CD4-positive, alpha-beta T cell treated with Interleukin-1 beta for 1 hour (primary cell): ENCODE measurements at regions not wholly inside any gene's neighbourhood (a gene's known extent, or its start where the extent isn't known, plus 50 kb on each side); places are given as distances from the start of the nearest gene placed in this dataset.

ENCODE experiments used
- DNase-seq, 2 donors: peaks; one replicate each; pipeline ENCODE4 v3.0.0-alpha.2; 2020 to 2022

DNA sequence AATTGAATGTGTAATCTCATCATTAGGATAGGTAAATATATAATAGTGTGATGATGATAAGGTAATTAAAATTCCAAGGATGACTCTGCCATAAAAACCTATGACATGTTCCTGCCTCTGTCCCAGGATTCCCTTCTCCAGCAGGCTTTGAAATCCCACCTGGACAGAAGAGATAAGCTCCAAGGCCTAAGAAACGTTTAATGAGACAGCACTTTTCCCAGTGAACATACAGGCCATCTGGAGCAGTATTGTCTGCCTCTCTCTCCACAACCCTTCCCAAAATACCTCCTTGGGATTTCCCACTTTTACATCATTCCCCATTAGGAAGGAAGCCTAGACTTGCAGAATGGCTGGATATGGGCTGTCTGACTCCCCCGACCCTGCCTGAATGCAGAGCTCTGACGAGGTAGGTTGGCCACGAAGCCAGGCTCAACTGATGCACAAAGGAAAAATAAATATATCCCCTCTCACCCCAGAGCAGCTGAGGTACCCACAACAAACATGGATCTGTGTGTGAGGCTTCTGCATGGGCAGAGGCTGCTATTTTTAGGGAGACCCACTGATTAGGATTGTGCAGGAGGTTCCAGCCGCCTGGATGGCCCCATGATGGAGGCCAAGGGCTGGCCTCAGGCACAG, 71.0 kb downstream of the TMPRSS5 start:
- no peak for DNase-seq

DNA sequence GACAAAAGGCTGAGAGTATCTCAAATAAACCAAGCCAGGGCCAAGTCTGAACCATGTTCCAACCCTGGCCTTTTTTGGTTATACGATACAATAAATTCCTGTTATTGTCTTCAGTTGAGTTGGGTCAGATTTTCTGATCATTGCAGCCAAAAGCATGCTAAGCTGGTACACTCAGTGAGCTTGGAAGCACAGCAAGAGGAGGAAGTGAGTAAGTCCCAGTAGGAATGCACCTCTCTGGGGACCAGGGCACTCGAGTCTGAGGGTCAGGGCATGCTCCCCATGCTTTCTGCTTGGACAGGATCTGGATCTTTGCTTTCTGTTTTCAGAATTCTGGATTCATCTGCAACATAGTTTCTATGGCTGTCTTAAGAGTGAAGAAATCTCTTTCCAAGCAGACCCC, 73.1 kb downstream of the TMPRSS5 start:
- no peak for DNase-seq

DNA sequence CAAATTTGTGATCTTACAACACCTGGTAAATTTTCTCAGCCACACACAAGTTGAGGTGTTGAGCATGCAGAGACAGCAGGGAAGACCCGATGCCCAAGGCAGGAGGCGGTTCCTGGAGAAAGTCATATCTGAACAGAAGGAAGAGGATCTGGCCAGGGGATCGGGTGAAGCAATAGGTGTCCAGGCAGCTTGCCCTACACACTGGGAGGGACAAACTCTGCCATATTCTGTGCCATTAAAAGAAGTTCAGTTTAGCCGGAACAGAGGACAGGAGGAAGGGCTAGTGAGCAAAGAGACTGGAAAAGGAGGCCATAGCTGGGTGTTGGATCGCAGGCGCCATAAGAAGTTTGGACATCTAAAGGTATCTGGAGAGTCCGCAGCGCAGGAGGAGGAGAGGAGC, 76.5 kb downstream of the TMPRSS5 start:
- DNase-seq = no peak

DNA sequence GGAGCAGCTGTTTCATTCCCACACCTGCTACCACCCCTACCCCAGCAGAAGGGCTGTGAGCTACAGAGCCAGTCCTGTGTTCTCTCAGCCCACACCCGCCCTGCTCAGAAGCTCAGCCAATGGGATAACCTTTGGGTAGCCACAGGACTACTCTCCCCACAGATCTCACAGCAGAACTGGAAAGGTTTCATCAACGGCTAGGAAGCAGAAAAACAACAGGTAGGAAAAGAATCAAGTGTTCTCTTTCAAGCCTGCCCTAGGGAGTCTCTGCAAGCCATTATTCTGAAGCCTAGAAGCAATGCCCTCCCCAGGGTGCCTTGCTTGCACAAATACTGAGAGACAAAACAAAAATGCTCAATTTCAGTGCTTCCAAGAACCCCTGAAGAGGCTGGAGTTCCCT, 77.2 kb downstream of the TMPRSS5 start:
- no peak for DNase-seq

GRCh38 chr11:113627946-113628345, 78.2 kb downstream of the TMPRSS5 start:
- DNase-seq = no peak

DNA sequence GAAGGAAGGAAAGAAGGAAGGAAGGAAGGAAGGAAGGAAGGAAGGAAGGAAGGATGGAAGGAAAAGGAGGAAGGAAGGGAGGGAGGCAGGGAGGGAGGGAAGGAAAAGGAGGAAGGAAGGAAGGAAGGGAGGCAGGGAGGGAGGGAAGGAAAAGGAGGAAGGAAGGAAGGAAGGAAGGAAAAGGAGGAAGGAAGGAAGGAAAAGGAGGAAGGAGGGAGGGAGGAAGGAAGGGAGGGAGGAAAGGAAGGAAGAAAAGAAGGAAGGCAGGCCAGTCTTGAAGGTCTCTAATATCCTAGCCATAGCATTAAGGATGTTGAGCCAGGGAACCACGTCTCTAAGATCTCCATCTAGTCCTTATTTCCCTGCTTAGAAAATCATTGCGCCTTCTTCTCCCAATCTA, 78.8 kb downstream of the TMPRSS5 start:
- DNase-seq = no peak

GRCh38 chr11:113626736-113627135, 79.4 kb downstream of the TMPRSS5 start:
- DNase-seq = no peak

GRCh38 chr11:113623114-113623513, 83.0 kb downstream of the TMPRSS5 start:
- no peak for DNase-seq

DNA sequence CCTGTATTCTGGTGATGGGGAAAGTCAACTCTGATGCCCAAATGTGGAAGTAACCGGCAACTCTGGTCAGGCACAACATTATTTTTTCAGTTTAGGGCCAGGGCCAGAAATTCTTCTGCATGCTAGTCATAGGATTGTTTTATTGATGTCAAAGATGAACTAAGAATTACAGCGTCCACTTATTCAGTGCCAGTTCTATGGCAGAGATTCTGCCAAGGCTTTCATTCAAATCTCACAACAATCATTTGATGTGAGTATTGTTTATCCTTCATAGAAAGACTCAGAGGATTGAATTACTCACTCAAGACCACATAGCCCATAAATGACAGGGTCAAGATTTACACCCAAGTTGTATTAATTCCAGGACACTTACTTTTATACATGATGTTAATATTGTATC, 87.7 kb downstream of the TMPRSS5 start:
- no peak for DNase-seq

DNA sequence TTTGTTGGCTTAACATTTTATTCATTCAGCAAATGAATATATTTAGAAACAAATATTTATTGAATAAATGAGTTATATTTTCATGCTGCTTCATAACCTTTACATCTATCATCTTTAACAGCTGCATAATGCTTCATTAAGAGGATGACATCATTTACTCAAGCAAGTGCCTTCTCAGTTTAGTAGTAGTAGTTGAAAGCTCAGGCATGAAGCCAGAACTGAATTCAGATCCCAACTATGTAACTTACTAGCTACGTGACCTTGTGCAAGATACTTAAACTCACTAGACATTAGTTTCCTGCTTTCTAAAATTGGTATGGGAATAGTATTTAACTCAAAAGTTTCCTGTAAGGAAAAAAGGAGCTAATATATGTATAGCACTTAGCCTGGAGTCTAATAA, 90.3 kb downstream of the TMPRSS5 start:
- DNase-seq = no peak

- no peak for DNase-seq
Observed at GRCh38 chr11:113615098-113615497, 91.0 kb downstream of the TMPRSS5 start.

DNA sequence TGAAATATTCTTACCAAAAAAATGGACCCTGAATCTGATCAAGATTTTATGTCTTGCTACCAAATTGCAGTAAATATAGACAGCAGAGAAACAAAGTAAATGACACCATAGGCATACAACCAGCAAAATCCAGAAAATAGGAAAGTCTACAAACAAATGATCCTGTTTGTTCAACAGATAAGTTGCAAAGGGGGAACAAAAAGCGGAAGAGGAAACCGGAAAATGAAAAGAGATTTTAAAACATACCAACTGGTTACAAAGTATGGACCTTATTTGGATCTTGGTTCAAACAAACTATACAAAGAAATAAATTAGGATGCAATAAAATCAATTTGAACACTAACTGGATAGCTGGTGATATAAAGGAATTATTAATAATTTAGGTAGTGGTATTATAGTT, 92.0 kb downstream of the TMPRSS5 start:
- DNase-seq = no peak

DNA sequence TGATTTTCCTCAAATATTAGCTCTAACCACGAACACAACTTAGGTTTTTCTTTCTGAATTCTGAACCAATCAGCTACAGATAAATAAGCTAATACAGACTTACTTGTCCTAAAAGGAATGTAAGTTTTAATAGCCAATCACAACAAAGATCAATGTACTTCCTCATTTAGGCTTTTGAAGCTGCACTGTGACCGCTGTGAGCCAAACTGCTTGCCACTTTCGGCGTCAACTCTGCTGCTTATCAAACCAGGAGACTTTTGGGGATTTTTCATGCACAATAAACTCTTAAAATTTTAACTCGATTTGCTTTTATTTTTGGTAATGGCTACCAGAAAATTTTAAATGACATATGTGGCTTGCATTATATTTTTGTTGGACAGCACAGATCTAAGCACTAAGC, 92.5 kb downstream of the TMPRSS5 start:
- no peak for DNase-seq

GRCh38 chr11:113604186-113604585, 101.9 kb downstream of the TMPRSS5 start:
- no peak for DNase-seq

GRCh38 chr11:113603277-113604059, 102.6 kb downstream of the TMPRSS5 start:
- DNase-seq = no peak

- DNase-seq = no peak
Observed at GRCh38 chr11:113602483-113602882, 103.6 kb downstream of the TMPRSS5 start.

- no peak for DNase-seq
Observed at GRCh38 chr11:113596658-113597057, 109.5 kb downstream of the TMPRSS5 start.

DNA sequence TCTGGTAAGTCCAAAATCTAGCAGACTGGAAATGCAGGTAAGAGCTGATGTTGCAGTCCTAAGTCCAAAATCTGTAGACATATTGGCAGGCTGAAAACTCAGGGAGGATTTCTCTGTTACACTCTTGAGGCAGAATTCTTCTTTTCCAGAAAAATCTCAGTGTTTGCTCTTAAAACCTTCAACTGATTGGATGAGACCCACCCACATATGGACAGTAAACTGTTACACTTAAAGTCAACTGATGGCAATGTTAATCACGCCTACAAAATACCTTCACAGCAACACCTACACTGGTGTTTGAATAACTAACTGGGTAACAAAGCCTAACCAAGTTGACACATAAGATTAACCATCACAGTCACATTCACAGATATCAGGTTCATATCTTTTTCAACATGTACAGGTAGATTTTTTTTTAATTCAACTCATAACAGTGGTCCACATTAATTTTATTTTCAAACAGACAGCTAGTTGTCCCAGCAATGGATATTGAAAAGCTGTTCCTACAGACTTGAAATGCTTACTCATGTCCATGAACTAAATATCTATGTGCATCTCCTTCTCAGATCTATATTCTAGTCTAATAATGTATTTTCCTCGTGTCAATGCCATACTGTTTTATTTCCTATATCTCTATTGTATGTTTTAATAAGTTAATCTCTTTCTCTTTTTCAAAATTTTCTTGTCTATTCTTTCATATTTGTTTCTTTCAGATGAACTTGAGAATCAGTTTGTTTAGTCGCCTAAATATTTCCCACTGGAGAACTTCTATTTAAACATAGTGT, 110.1 kb downstream of the TMPRSS5 start:
- DNase-seq = no peak

- DNase-seq = no peak
Observed at GRCh38 chr11:113593698-113594308, 112.3 kb downstream of the TMPRSS5 start.

- DNase-seq = no peak
Observed at GRCh38 chr11:113591117-113591516, 115.0 kb downstream of the TMPRSS5 start.

DNA sequence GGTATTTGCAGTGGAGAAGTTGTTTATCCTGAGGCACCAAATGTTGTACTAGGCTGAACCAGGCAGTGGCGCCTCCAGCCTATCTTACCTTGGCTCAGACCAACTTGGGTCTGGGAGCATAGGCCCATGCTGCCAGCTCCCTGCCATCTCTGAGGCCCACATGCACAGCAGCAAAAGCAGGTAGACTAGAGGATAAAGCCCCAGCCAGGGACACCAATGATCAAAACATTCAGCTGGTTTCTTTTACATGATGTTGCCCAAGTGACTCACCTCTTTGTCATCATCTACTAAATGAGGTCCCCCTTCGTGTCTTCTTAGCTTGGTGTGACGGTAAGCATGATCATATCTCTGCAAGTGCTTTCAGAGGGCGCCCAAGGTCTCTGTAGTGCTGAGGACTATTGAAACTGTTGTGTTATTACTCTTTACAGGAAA, 112.1 kb upstream of the DRD2 start:
- DNase-seq = no peak

DNA sequence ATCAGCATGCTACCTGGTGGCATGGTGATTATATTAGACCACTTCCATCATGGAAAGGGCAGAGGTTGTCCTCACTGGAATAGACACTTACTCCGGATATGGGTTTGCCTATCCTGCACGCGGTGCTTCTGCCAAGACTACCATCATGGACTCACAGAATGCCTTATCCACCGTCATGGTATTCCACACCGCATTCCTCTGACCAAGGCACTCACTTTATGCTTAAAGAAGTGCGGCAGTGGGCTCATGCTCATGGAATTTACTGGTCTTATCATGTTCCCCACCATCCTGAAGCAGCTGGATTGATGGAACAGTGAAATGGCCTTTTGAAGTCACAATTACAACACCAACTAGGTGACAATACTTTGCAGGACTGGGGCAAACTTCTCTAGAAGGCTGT, 109.2 kb upstream of the DRD2 start:
- no peak for DNase-seq

DNA sequence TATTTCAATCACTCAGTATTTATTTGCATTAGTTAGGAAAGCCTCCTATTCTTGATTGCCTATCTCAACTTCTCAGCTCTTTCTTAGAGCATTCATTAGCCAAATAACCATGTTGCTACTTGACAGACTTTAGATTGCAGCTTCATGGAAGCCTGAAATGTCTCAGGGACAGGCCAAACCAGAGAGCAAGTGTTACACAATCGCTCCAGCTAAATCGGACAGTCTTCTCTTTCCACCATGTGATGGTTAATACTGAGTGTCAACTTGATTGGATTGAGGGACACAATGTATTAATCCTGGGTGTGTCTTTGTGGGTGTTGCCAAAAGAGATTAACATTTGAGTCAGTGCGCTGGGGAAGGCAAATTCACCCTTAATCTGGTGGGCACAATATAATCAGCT, 106.5 kb upstream of the DRD2 start:
- no peak for DNase-seq
